ENCODE measurements at regions not wholly inside any gene's neighbourhood (a gene's known extent, or its start where the extent isn't known, plus 50 kb on each side); places are given as distances from the start of the nearest gene placed in this dataset.
A peak's percentile ranks its signal among the peaks of the same experiment; 100 is the strongest.
"Not testable (repeated sequence)": the region's sequence is repeated elsewhere in the genome, so short reads cannot be mapped to it uniquely, and the experiment has no call there.

DNA sequence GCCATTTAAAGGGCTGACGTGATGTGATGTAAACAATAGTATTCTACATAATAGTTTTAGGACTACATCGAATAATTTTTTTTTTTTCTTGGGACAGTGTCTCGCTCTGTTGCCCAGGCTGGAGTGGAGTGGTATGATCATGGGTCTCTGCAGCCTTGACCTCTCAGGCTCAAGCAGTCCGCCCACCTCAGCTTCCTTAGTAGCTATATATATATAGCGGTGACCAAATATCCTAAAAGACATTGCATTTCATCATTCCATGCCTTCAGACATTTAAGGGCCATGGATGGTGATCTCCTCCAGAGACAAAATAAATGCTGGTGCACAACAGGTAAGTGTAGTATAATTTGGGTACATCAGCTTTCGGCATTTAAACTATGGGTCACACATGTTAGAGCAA, 245.4 kb upstream of the NOTCH2NLA start:
- DNase-seq (ENCODE audit: missing footprints); intact Hi-C loops (cut with DNase I); ATAC-seq: not testable (repeated sequence)

- peak; percentile 100 for ATAC-seq
- intact Hi-C loops (cut with DNase I): not testable (repeated sequence)
- peak; percentile 93 for DNase-seq (ENCODE audit: missing footprints)
Observed at GRCh38 chr1:146472192-146472861, 243.5 kb upstream of the NOTCH2NLA start.

DNA sequence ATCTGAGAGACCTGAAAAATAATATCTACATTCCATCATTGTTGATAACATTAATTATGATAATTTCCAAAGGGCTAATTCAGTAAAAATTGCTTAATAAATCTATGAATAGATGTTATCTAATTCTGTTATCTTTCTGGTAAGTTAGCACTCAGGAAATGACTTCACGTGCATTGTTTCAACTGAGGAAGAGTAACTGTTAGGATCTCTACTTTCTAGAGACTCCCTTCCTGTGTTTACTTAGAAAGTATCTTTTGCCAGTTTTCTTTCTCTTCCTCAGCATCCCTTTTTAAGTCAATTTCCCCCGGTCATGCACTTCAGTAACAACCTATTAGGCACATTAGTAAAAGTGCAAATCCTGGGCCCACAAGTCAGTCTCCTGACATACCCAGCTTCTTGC, 231.1 kb upstream of the NOTCH2NLA start:
- ATAC-seq; DNase-seq (ENCODE audit: missing footprints); intact Hi-C loops (cut with DNase I): not testable (repeated sequence)

DNA sequence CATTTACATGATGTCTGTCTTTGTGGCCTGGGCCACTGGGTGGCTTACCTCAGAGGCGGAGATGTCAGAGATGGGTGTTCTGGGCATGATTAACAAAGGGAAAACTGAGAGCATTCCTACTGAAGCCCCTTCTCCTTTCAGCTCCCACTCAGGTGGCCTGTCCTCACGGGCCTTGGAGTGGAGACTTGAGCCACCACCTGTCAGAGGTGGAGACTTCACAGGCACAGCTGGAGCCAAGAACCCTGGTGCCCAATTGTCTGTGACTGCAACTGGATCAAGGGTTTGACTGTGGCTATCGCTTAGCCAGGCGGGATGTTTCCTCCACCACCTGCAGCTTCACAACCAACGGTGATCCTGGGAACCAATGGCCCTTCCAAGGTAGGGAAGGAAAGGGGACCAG, 230.5 kb upstream of the NOTCH2NLA start:
- DNase-seq (ENCODE audit: missing footprints); intact Hi-C loops (cut with DNase I); ATAC-seq: not testable (repeated sequence)

DNA sequence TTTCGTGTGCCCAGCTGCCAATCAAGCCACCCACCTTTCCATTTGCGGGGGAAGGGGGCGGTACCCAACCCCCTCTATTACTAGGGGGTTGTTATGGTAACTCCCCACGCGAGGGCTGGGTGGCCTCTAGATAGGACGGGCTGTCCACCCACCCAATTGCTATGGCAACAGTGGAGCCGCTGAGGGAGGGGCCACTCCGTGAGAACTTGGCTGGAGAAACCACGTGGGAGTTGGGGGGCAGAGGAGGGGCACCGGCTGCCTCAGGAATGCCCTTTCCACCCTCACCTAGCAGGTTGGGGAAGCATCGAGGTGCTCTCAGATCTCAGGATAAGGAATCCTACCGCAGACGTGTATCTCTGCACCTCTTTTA, 220.0 kb upstream of the NOTCH2NLA start:
- DNase-seq (ENCODE audit: missing footprints); ATAC-seq; intact Hi-C loops (cut with DNase I): not testable (repeated sequence)

GRCh38 chr1:146448212-146448876, 219.5 kb upstream of the NOTCH2NLA start:
- peak; percentile 53 for DNase-seq (ENCODE audit: missing footprints)
- not testable (repeated sequence) for ATAC-seq

GRCh38 chr1:146443871-146444222, 215.0 kb upstream of the NOTCH2NLA start:
- intact Hi-C loops (cut with DNase I); ATAC-seq: not testable (repeated sequence)
- DNase-seq (ENCODE audit: missing footprints): peak; percentile 41

More at GRCh38 chr1:146448212-146448876, 219.5 kb upstream of the NOTCH2NLA start:
- intact Hi-C loops (cut with DNase I): not testable (repeated sequence)

DNA sequence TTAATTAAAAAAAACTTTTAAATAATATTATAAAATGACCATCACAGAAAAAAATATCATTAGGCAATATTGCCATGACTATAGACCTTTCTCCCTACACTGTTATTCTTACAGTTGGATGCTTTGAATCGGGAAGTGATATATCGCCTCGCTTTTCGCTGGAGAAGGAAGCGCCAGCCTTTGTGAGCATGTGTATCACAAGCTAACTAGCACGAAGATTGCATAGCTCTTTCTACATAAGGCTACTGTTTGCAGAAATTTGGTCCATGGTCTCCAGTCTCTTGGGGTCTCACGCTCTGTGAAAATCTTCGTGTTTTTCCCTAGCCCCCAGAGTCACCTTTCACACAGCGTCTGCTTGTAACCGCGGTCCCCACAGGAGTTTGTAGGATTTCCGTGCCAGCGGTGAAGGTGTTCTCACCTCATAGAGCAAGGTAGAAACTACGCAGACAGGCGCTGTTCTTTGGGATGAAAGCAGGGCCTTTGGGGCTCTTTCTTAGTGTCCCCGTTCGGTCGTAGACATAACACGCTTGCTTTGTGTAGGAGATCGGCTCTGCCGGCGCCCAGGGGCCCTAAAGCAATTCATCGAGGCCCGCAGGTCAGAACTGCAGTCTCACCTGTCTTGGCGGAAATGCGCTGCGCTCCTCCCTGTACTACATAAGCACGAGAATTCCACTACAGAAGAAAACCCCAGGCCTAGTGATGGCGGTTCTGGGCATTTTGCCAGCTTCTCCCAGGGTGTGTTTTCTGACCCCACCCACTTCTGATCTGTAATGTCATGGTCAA, 214.5 kb upstream of the NOTCH2NLA start:
- ATAC-seq; DNase-seq (ENCODE audit: missing footprints); intact Hi-C loops (cut with DNase I): not testable (repeated sequence)

GRCh38 chr1:146438543-146438942, 209.7 kb upstream of the NOTCH2NLA start:
- DNase-seq (ENCODE audit: missing footprints); ATAC-seq; intact Hi-C loops (cut with DNase I): not testable (repeated sequence)

- DNase-seq (ENCODE audit: missing footprints); intact Hi-C loops (cut with DNase I); ATAC-seq: not testable (repeated sequence)
Observed at GRCh38 chr1:146416642-146417041, 187.8 kb upstream of the NOTCH2NLA start.

DNA sequence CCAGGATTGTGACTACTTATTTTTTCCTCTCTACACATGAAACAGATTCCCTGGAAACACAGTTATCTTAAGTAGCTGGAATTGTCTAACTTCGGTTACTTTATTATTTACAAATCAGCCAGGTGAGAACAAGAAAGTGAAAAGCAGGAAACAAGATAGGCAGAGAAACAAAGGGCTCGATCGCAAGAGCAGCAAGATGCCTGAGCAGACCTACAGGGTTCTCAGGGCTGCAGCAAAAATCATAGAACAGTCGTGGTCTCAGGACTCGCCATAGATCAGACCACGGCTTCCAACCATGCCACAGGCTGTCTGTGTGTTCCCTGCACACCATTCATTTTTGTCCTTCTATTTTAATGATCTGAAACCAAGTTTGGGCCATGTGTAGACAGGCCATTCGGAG, 186.2 kb upstream of the NOTCH2NLA start:
- ATAC-seq; intact Hi-C loops (cut with DNase I); DNase-seq (ENCODE audit: missing footprints): not testable (repeated sequence)

- ATAC-seq; DNase-seq (ENCODE audit: missing footprints); intact Hi-C loops (cut with DNase I): not testable (repeated sequence)
Observed at GRCh38 chr1:146413911-146414310, 185.1 kb upstream of the NOTCH2NLA start.

- ATAC-seq; intact Hi-C loops (cut with DNase I); DNase-seq (ENCODE audit: missing footprints): not testable (repeated sequence)
Observed at GRCh38 chr1:146411923-146412322, 183.1 kb upstream of the NOTCH2NLA start.

GRCh38 chr1:146409817-146410441, 181.1 kb upstream of the NOTCH2NLA start:
- peak; percentile 86 for ATAC-seq
- DNase-seq (ENCODE audit: missing footprints); intact Hi-C loops (cut with DNase I): not testable (repeated sequence)

- DNase-seq (ENCODE audit: missing footprints); intact Hi-C loops (cut with DNase I): not testable (repeated sequence)
- ATAC-seq: peak; percentile 97
Observed at GRCh38 chr1:146409116-146409801, 180.4 kb upstream of the NOTCH2NLA start.

DNA sequence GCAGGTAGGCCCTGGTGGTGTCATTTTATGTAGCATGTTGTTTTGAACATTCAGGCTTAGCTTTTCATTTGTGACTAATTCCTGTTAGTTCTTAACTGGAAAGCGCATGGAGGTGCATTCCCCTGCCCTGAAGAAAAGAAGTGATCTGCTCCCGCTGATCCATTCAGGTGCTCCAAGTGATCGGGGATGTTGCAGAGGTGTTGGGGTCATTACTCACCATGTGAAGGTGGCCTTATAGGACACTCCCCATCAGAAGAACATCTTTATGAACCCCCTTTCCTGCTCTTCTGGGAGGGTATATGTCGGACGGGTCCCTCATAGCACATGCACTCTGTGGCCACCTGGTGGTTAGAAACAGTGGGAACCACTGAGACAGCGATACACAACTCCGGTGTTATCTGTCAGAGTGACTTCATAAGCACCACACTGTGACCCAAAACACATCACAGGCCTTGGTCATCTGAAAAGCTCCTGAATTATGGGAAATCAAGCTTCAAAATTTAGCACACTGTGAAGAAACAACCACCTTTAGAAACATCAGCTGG, 172.5 kb upstream of the NOTCH2NLA start:
- intact Hi-C loops (cut with DNase I); DNase-seq (ENCODE audit: missing footprints): not testable (repeated sequence)
- ATAC-seq: peak; percentile 72

GRCh38 chr1:146400173-146401121, 171.6 kb upstream of the NOTCH2NLA start:
- ATAC-seq; intact Hi-C loops (cut with DNase I); DNase-seq (ENCODE audit: missing footprints): not testable (repeated sequence)
